Activated T-cell treated with anti-CD3 and anti-CD28 coated beads for 24 hours (primary cell): ENCODE measurements at regions not wholly inside any gene's neighbourhood (a gene's known extent, or its start where the extent isn't known, plus 50 kb on each side); places are given as distances from the start of the nearest gene placed in this dataset.

Source experiments
- DNase-seq: peaks from one replicate; pipeline ENCODE4 v3.0.0-alpha.2; 2020; ENCODE audit warnings: low read depth

DNA sequence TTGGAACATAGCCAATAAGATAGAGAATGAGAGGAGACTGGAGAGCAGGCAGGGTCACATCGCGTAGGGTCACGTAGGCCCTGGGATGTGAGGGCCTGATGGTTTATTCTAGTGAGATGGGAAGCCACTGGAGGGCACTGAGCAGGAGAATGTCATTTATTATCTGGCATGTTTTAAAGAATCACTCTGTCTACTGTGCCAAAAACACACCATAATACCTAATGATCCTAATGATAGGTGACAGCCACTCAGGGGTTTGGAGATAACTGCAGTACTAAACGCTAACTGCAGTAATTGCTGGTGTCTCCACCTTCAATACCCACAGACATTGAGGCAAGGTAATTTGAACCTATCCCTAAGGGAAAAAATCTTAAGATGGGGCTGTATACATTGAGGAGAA is 185.4 kb downstream of the TTLL7 start:
- DNase-seq: no peak

DNA sequence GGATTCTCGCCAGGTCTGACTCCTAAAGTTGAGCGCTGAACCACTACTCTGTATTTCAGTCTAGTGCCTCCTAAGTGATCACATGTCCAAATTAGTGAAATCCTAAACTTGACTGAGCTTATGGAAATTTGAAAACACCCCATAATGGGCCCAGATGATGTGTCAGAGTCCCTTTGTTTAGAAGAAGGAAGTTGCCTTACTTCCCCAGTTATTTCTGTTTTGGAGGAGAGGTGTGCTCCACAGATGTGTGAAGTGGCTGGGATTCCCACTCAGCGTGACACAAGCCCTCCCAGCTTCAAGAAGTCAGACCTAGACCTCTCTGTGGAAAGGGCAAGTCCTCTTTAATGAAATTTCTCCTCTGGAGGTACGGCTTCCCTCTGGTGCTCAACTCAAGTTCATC is 188.8 kb downstream of the TTLL7 start:
- no peak for DNase-seq

DNA sequence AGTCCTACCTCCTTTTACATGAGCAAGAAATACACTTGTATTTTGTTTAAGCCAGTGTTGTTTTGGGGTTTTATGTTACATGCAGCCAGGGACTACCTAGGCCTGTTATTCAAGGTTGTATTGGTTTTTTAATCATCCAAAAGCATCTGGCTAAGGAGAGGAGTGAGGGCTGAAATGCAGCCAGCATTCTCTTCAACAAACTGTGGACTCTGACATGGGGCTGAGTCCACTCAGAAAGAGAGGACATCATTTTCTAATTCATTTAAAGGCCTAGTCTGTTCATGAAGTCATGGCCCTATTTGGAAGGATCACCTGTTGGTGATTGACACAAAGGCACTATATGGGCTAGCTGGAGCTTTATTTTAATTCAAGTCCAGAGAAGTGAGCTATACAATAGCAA is 190.4 kb downstream of the TTLL7 start:
- no peak for DNase-seq

DNA sequence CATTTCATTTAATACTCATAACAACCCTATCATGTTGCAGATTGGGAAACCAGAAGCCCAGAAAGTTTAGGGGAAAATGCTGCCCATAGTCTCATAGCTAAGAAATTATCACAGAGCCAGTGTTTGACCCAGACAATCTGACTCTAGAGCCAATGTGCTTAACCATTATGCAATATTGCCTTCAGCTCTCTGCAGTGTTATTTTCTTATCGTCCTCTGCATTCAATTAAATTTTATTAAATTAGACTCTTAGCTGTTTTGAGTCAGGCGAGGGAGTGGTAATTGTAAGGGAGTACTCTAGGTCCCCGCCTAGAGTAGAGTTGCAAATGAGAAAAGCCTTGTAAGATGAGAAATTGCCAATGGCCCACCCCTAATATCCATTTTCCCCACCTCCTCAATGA is 191.1 kb downstream of the TTLL7 start:
- no peak for DNase-seq

DNA sequence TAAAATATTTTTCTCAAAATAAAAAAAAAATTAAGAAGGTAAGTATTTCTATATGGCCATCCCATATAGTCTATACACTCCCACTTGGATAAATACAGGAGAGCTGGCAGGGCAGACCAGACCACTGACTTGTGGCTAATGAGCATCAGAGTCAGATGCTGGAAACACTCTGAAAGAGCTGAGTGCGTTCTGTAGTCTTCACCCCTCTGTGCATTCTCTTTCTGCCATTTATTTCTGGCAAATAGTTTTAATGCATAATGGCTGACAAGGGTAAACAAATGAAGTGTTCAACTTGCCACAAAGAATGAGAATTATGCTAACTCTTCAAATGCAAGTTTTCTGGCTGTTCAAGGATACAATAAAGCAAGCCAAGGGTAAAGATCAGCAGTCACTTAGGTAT is 191.7 kb downstream of the TTLL7 start:
- no peak for DNase-seq

DNA sequence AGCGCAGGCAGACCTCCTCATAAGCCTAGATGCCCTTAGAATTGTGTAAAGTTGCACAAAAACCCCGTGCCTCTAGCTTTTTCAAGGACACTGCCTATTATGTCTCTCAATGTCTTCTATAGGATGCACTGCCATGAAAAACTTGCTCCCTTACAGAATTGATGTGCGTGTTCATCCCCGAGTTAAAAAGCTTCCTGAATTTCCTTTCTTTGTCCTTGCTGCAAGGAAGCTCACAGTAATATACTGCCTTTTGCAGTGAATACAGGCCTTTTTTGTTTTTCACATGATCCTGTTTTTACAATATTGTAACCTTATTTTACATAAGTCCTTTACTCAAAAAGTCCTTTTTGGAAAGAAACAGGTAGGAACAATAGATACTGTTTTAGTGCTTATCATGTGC is 193.0 kb downstream of the TTLL7 start:
- no peak for DNase-seq

DNA sequence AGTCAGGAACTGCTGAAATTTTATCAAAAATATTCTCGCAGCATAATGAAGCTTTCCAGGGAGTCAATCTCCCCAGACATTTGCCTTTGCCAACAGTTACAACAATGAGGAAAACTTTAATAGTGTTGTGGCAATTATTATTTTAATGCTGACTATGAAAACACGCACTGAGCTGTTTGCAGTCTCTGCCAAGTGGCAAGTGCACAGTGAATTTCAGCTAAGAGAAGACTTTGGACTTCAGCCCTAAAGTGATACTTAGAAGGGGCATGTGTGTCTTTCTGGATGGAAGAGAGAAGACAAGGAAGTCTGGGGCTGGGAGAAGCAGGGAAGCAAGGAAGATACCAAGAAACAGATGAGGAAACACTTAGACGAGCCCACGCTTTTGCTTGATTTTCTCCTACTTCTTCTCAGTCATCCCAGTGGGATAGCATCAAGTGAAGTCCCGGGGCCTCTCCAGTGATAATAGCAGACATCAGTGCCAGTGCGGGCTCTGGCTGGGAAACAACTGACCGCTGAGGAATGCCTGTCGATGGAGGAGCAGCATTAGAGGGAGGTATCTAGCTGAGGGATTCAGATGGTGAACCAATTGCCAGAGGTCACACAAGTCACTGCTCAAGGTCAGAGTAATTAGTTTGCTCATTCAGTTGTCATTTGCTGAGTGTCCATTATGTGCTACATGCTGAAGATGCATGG is 196.3 kb downstream of the TTLL7 start:
- no peak for DNase-seq

DNA sequence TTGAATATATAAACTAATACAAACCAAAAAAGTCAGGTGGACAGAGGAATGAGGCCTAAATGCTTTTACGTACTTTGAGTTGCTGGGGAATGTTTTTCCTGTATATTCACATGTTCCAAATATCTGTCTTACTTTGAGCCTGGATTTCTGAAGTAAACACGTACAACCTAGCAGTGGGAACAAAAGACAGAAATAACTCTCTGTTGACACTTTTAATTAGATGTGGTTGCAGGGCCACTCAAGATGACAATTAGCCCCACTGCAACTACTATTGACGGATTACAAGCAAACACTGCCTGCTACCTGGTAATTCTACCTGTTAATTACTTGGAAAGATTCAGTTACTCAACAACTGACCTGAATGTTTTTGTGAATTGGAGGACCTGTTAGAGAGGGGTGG is 196.9 kb downstream of the TTLL7 start:
- no peak for DNase-seq

DNA sequence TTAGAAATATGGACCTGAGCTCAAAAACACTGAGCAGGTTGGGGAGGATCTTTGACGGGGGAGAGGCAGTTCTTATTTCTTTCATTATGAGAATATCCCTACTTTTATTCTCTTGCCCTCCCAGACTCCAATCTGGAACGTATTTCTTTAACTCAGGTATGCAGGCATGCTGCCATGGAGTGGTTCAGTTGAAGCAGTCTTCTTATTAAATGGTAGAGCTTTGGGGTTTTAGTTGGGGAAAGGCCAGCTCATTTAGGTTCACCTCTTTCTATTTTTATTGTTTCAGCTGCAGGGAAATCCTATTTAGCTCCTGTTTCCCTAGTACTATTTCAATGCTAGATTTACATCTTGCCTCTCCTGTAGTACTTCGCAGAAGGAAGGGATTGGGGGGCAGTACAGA is 198.9 kb downstream of the TTLL7 start:
- no peak for DNase-seq

DNA sequence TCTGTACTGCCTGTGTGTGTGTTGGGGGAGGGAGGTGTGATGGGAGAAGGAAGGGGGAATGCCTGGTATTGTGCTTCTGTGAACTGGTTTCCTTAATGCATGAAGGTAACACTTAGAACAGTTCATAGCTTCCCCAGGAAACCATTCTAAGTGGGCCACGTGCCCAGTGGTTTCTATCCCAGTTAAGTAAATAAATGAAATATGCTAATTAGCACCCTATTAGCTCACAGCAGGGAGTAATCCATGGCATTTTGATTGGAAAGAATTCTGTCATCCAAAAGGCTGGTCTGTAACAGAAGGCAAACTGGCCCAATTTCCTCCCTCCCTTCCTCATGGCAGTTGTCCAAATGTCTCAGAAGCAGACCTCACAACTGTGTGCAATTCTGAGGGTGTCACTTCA is 199.3 kb downstream of the TTLL7 start:
- no peak for DNase-seq

DNA sequence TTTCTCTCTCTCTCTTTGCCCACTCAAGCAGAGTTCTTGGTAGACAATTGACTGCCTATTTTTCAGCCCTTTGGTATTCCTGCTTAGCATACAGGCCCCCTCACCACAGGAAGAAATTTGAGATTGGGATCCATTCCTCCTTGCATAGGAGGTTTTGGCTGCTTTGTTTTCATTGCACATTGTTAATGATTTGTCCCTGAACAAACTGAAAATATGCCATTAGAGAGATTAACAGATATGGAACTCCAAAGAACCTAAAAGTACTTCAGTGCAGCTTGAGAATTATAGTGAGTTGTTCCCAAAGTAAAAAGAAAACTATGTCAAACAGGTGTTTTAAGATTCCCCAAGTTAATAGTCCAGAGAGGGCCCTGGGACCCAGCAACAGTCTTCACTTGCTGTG is 200.0 kb downstream of the TTLL7 start:
- DNase-seq: no peak

DNA sequence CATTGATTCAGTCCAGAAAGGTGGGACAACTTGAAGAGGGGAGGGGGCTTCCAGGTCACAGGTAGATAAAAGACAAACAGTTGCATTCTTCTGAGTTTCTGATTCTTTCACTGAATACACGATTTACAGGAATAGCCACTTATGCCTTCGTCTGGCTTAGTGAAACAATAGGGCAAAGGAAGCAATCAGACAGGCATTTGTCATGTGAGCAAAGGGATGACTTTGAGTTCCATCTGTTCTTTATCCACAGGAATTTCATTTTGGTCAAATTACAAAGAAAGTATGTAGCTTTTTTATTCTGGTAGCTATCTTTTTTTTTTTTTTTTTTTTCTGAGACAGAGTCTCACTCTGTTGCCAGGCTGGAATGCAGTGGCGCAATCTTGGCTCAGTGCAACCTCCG is 202.5 kb downstream of the TTLL7 start:
- DNase-seq: no peak

DNA sequence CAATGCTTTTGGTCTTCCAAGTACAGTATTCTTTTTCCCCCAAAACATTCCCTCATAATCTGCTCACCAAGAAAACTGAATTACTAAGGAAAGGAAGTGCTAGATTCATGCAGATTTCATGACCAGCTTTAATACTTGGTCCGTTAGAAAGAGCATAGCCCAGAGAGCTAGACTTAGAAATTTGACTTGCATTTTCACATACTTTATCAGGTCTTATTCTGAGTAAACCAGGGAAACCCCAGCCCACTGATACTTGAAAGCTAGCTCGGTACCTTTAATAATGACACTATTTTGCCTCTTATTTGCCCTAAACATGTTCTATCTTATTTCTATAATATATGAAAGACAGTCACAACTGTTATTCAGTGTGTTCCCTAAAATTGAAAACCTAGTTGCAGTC is 204.5 kb downstream of the TTLL7 start:
- no peak for DNase-seq

DNA sequence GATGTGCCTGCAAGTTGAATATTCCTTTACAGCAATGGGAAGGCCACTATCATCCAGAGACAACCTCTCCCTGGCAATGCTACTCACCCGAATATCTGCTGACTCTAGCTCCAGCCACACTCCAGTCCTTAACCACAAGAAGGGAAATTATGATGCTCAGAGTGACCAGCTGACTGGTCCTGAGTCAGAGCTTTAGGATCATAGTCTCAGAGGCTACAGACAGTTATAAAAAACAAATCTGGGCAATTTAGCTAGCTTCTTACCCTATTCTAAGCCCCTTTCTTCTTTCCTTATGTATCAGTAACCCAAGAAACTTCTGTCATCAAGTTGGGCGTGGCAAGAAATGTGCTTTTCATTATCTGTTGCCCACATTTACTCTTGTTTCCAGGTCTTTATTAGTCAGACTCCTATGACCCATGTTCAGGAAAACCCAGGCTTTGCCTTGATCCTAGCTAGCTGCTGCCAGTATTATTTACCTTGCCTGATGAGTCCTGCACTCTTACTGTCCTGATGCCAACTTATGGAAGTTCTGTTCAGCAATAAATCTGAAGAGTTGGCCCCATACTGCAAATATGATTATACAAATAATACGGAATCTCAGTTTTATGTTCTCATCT is 207.0 kb downstream of the TTLL7 start:
- no peak for DNase-seq

DNA sequence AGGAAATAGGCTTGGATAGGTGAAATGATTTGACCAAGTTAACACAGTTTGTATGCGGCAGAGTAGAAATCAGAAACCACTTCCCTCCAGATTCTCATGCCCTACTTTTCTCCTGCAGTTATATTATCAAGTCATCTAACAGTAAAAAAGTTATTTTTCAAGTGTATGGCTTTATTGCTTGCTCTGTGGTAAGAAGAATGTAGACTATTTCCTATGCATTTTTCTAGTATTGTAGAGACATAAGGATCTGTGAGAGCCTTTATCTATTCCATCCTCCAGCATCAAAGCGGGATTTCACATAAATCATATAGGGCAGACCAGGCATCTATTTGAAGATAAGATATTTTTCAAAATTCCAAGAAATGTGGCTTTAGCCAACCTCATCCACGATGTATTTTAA is 208.5 kb downstream of the TTLL7 start:
- no peak for DNase-seq

DNA sequence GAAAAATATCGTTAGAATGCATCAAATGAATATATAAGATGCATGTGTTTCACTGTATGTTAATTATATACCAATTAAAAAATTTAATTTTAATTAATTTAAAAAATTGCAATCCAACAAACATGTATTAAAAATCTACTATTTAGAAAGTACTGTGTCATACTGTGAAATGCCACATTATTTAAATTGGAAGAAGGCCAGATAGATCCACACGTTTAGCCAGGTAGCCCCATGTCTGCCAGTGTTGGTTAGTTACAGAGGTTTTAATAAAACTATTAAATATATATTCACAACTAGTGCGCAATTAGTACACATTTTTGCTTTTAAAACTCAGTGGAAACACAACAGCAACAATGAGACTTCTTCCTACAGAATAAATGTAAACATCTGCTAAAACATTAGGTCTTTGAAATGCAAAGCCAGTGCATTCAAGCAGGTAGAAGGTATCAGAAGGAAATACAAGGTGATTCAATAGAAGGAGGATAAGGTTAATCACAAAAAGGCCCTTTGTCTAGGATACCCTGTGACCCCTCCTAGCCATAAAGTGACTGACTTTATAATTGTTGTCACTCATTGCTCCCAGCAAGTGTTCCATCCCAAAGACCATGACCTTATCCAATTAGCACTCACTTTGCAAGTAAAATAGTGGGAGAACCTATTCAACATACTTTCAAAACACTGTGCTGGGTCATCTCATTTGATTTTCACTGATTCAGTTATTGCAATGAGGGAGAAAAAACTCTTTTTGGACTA is 211.5 kb downstream of the TTLL7 start:
- DNase-seq: no peak

DNA sequence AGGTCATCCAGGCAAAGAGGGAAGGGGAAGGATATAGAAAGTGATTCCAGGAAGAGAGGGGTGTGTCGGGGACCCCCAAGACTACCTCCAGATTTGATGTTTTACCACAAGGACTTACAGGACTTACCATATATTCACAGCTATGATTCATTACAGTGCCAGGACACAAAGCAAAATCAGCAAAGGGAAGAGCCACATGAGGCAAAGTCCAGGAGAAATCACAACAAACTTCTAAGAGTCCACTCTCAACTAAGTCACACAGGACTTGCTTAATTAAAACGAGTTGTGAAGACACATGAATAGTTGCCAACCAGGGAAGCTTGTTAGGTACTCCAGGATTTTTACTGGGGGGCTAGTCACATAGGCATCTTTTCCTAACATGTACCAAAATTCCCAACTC is 217.3 kb downstream of the TTLL7 start:
- DNase-seq: no peak

DNA sequence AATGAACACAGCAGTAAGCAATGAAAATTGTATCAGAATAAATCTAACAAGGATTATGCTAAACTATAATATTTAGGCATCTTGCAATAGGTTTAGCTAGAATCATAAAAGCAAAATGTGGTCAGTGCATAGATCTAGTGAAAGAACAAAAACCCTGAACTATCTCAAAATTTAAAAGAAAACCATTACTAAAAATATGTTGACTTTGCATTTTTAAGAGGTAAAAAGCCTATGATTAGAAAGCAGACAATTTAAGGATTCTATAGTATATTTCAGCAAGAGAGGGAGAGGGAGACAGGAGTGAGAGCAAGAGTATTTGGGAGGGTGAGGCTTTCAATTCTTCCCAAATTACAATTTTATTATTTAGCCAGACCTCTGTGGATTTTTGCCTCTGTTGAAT is 219.4 kb downstream of the TTLL7 start:
- DNase-seq: no peak

DNA sequence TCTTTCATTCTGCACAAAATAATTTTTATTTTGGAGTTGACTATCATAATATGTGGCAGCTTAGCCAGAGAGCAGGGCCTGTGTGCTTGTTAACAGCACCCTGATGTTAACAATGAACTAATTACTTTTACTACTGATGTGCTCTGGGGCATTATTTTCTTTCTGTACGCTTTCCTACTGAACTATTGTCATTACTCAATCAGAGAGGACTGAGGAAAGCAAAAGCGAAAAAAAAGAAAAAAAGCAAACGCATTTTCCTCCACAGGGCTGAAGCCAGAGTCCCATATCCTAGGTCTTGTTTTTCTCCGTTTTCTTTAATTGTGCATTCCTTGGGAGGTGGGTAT is 221.2 kb downstream of the TTLL7 start:
- no peak for DNase-seq

DNA sequence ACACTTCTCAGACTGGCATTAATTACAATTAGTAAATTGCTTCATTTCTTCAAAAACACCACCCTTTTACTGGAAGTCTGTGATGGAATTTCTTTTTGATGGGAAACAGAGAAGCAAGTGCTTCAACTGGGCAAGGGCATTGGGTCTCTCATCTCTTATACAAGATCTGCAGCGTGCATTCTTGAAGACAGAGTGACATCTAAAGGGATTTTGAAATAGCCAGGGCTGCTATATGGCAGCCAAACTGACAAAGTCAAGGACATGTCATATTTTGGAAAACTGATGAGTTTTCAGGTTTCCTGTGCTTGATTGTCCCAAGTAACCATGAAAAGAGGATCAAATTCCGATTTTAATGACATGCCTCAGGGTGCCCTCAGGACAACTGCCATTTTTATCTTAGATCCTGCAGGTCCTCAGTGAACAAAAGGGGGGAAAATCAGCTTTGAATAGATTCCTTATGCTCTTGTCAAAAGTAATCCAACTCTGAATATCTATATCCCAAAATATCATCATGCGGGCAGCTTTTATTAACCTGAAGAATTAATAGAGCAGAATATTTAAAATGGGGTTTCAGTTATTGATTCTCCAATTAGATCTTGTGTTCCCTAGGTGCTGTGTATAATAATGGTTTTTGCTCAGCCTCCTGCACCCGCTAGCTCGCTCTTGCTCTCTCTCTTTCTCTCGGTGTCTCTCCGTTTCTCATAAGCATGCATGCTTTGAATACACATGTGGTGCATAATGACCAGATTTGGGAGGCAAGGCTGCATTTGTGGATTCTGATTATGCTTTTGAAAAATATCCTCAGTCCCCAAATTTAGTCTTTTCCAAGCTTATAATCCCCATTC is 221.8 kb downstream of the TTLL7 start:
- no peak for DNase-seq

DNA sequence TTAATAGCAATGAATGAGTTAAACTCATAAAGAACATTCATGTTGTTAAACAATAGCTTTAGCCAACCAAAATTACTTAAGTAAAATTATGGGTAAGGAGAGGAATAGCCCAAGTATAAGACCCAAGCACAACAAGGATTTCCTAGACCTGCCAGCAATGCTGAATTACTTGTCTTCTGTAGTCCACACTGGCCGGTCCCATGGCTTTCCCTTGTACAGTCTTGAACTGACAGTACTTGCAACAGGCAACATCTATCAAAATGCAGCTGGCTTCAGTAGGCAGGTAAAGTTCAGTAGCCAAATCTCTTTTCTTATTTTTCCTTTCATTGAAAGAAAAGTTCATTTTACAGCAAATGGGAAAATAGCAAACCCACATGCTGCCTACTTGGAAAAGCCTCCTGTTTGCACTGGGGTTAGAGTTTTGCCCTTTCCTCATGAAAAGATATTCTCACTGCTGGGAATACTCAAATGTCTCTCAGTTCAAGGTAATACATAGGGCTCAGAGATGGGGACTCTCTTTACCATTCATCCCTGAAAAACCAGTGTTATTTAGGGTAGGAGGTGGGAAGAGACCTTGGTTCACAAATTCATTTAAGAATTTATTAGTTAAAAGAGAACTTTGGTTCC is 222.8 kb downstream of the TTLL7 start:
- no peak for DNase-seq

DNA sequence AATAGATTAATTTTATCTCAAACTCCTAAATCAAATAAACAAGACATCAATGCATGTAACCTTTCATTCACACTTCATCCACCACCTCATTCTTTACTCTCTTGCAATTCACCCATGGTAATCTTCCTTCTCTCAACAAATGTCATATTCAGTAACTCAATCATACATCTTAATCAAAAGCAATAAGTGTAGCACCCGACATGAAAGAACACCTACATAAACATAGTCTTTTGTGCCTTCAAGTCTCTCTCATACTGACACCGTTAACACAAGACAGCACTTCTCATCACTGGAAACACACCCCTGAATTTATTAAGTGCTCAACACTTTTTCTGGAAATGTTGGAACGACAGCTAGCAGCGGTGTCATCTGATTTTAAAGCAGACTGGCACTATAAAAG is 225.9 kb downstream of the TTLL7 start:
- DNase-seq: no peak
